IPS-NIHi11 (cell line): ENCODE measurements at regions not wholly inside any gene's neighbourhood (a gene's known extent, or its start where the extent isn't known, plus 50 kb on each side); places are given as distances from the start of the nearest gene placed in this dataset.
"Not testable (repeated sequence)": the region's sequence is repeated elsewhere in the genome, so short reads cannot be mapped to it uniquely, and the experiment has no call there.

Experiments
- DNase-seq: peaks from one replicate; pipeline ENCODE4 v3.0.0; 2012; ENCODE audit warnings: mixed read lengths, low spot score

DNA sequence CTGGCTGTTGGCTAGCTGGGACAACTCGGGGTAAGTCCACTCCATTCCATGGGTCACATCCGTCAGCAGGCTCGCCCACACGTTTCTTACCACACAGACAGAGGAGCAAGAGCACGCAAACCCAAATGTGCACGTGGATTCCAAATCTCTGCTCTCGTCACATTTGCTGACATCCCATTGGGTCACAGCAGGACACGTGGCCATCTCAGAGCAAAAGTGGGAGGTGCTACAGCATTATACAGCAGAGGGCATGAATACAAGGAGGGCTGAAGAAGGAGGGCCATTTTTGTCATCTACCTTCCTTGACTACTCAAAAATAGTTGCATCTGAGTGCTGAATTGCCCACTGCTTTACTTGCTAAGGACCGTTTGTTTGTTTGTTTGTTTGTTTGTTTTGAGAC, 84.7 kb downstream of the RBBP6 start:
- no peak for DNase-seq

DNA sequence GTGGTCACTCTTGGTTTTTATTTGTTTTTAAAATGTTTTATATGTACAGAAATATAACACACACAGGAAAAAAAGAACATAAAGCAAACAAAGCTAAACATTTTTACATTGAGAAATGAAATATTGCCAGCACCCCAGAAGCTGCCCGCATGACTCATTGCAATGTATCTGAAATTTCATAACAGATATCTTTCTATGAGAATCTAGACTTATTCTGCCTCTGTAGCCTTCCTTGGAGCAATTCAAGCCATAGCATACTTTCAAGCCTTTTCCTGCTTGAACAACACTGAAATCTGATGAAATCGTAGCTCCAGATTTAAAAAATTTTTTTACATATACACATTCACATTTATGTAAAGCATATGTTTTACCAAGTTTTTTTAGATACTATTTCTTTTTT, 86.9 kb downstream of the RBBP6 start:
- DNase-seq, result no peak

DNA sequence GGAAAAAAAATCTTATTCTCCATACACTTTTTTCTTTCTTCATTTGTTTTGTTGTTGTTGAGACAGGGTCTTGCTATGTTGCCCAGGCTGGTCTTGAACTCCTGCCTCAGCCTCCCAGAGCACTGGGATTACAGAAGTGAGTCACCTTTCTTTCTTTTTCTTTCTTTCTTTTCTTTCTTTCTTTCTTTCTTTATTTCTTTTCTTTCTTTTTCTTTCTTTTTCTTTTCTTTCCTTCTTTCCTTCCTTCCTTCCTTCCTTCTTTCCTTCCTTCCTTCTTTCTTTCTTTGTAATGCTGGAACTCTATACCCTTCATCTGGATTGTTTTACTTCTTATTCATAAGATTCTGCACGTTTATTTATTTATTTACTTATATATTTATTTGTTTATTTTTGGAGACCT, 94.5 kb upstream of the TNRC6A start:
- DNase-seq, result no peak

DNA sequence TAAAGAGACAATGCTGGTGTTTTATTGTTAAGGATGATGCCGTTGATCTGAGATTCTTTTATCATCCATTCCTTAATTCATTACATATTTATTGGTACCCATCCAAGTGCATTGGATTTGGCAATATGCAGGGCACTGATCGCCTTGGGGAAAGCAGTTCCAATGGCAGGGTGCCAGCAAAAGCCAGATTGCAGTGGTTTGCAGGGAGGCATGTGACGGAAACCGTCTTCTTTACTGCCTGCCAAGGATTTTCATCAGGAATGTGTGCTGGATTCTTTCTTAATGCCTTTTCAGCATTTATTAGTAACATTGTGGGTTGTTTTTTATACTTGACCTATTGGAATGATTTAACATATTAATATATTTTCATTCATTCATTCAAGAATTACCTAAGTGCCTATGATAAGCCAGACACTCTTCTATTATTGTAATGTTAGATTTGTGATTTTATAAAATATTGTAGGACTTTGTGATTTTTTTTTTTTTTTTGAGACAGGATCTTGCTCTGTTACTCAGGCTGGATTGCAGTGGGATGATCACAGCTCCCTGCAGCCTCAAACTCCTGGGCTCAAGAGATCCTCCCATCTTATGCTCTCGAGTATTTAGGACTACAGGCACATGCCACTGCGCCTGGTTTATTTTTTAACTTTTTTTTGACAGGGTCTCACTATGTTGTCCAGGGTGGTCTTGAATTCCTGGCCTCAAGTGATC, 93.4 kb upstream of the TNRC6A start:
- DNase-seq, result no peak

DNA sequence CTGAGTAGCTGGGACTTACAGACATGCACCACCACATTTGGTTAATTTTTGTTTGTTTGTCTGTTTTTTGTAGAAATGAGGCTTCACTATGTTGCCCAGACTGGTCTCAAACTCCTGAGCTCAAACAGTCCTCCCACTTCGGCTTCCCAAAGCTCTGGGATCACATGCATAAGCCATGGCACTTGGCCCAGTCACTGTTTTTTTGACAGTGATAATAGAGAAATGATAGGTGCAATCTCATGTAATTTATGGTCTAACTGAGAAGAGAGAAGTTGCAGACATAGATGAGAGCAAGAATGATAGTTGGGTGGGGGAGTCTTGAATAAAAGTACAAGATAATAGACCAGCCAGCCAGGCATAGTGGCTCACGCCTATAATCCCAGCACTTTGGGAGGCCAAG, 89.7 kb upstream of the TNRC6A start:
- no peak for DNase-seq

DNA sequence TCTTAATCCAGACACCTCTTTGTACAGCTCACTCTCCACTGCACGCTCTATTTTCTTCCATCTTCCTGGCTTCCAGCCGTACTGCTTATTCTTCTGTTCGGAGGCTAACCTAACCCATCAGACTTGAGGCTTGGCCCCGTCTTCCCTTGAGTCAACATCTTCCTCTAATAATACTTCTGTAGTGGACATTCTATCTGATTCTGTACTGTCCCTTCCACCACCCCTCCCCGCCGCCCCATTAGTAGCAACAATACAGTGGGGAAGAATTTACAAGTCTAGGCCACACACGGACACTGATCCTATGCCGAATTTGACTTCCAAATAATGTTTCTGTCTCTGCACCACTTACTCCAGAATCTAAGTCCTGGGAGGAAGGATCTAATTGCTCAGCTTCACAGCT, 86.0 kb upstream of the TNRC6A start:
- no peak for DNase-seq

DNA sequence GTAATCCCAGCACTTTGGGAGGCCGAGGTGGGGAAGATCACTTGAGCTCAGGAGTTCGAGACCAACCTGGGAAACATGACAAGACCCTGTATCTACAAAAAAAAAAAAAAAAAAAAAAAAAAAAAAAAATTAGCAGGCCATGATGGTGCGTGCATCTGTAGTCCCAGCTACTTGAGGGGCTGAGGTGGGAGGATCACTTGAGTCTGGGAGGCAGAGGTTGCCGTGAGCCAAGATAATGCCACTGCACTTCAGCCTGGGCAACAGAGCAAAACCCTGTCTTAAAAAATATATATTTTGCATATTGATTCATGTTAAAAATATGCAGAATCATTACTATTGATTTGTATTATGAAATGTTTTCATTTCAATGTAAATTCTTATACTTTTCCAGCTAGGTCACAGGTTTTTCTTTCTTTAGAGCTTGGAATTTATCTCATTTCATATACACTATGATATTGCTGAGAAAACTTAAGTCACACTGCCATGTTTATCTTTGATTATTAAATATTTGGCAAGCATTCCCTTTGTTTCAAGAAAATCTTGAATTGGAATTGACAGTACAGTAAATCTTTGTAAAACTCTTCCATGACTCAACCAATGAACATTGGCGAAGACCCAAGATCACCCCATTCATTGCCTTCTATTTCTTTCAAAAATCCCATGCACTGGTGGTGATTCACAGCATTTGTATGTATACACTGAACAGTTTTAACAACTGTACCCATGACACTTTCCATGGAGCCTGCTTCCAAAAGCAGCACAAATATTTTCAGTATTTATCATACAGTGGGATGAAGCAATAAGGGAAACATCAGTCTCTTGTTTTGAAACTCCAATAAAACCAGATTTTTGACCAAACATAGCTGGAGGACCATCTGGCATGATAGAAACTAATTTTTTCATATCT, 83.5 kb upstream of the TNRC6A start:
- no peak for DNase-seq

DNA sequence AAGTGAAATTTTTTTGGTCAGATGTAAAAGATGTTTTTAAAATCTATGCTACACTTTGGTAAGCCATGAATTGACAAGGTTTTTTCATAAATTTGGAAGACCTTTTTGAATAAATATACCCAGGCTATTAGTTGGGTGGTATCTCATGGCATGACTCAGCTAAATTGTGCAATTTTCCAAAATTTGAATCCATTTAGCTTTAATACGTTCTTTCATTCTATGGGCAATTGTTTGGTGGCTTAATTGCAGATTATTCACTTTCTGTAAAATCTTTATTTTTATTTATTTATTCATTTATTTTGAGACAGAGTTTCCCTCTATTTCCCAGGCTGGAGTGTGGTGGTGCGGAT, 82.8 kb upstream of the TNRC6A start:
- no peak for DNase-seq

DNA sequence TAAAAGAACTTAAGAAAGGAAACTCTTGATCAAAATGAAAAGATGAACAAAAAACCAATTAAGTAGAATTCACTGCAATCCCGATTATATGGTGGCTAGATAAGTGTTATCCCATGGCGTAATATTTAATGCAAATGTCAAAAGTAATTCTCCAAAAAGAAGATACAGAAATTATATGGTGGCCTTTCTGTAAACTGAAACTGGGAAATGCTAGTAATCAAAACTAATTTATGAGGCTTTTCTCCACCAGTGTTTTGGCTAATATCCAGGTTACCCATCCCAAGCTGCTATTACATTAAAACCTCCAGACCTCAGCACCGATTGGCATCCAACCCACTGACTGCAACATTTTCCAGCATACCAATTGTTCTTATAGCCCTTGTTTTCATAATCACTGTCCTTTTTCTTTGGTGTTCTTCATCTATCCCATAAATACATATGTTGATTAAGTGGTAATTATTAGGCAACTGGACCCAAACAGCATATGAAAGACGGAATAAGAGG, 77.2 kb upstream of the TNRC6A start:
- no peak for DNase-seq

DNA sequence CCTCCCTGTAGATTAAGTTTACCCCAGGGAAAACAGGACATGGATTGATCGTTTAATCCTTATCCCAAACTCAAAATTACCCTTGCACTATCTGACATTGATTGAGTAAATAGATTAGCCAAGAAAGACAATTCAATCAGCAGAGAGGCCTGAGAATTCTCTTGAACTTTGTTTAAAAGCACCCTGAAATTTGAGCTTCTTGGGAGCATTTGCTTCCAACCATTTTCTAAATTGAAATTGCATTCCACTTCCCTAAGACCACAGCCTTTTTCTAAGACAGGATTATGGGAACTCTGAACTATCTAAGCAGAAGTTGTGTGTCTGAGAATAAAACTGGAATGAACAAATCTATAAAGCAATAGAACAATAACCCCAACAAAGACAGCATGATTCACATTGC, 76.6 kb upstream of the TNRC6A start:
- no peak for DNase-seq

DNA sequence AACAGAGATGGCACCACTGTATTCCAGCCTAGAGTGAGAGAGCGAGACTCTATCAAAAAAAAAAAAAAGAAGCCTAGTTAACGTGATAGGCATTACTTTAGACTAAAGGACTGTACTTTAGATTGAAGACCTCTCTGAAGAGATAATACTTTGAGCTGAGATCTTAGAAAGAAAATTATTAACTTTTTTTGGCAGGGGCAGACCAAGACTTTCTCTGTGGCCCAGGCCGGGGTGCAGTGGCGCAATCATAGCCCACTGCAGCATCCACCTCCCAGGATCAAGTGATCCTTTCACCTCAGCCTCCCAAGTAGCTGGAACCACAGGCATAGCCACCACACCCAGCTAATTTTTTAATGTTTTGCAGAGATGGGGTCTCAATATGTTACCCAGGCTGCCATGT, 75.7 kb upstream of the TNRC6A start:
- DNase-seq, result no peak

DNA sequence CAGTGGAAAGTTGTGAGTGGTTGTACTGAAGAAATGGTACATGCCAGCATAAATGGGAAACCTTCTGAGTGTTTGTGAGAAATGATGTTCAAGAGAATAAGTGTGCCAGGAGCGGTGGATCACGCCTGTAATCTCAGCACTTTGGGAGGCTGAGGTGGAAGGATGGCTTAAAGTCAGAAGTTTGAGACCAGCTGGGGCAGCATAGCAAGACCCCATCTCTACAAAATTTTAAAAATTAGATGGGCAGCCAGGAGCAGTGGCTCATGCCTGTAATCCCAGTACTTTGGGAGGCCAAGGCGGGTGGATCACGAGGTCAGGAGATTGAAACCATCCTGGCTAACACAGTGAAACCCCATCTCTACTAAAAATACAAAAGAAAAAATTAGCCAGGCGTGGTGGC, 63.5 kb upstream of the TNRC6A start:
- DNase-seq, result not testable (repeated sequence)

DNA sequence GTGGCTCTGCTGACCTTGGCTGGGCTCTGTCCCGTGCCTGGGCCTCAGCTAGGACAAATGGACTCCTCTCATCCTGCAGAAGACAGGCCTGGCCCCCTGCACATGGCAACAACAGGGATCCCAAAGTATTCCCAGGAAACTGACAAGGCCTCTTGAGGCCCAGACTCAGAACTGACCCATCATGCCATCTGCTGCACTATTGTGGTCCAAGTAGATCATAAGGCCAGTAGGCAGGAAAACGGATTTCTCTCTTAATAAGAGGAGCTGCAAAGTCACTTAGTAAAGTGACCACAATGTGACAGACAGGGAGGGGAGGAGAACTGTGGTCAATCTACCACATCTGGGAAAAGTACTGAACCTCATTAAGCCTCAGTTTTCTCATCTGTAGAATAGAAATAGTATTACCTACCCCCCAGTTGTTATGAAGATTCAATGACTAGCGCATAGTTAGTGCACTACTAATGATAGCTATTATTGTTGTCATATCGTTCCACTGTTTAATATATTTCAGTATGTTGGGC, 62.1 kb upstream of the TNRC6A start:
- DNase-seq, result no peak

DNA sequence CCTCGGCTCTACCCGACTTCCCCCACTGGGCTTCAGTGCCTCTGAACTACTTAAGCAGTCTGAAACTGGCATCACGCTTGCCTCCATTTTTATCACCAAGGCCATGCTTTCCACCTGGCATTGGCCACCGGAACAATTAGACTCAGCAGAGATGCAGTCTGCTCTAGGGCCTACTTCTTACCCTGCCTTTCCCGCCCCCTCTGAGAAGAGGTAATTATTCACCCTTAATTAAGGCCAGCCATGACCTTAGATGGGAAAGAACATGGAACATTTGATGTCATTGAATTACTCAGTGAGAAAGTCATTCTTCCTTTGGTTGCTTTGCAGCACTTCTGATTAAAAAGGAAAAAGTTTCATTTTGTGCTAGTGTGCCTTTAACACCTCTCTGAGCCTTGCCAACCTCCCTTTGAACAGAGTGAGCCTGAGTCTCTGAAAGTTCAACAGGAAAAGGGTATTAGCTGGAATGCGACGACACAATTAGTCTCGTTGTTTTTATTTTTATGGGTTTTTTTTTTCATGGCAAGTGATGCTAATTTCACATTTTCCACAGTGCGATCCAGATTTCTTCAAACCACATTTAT, 60.9 kb upstream of the TNRC6A start:
- no peak for DNase-seq

DNA sequence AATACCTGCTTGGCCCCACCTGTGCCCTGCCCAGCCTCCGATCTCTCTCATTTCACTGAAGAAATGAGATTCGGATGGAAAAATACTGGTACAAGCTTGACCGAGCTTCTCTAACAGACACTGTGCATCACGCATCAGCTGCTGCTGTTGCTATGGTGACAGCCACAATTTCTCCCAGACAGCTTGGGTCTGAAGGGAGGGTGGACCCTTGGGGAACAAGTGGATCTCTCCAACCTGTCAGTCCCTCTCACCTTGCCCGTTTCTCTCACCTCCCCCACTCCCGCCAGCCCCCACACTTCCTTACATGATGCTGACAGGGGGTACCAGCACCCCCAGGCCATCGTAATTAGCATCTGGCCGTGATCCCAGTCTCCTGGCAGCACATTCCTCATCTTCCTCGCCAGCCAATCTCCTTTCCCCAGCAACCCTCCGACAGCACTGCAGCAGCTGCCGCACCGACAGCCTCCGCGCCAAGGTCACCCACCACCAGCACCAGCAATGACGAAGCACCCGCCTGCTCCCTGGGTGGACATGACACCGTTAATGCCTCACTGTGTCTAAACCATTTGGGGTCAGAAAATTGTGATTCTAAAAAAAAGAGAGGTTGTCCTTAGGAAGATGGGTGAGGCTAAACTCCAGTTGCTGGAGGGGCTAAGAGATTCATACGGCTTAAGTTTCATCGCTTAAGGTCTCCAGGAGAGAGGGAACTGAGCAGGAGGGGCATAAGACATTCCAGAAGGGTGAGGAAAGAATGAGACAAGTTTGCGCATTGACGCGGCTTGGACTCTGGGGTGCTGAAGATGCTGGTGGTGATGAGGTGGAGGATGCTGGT, 58.6 kb upstream of the TNRC6A start:
- peak; percentile 67 for DNase-seq

DNA sequence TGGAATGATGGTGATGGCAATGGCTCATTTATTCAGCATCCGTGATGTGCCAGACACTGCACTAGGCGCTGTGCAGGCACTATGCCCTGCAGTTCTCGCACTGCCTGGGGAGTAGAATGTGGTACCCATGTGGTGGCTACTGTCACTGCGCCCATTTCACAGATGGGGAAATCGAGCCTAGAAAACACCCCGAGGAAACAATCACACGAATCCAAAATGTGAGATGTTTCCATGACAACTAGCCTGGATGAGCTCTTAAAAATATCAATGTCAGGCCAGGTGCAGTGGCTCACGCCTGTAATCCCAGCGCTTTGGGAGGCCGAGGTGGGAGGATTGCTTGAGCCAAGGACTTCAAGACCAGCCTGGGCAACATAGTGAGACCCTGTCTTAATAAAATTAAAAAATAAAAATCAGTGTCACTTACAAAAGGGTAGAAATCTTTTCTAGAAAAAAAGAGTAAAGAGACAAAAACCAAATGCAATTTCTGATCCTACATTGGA, 57.9 kb upstream of the TNRC6A start:
- DNase-seq, result no peak

DNA sequence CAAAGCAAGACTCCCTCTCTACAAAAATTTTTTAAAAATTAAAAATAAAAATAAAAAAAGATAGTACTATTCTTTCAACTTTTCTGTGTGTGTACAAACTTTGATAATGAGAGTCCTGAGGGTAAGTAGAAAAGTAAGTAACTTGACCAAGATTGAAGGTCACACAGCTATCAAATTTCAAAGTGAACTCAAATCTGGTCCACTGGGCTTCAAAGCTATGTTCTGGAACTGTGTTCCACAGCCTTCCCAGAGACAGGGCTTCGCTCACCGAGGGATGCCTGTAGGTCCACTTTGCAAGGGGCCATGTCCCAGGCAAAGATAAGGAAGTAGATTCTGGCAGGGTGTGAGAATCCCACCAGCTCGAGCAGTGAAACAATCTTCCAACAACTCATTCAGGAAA, 56.3 kb upstream of the TNRC6A start:
- DNase-seq, result no peak

DNA sequence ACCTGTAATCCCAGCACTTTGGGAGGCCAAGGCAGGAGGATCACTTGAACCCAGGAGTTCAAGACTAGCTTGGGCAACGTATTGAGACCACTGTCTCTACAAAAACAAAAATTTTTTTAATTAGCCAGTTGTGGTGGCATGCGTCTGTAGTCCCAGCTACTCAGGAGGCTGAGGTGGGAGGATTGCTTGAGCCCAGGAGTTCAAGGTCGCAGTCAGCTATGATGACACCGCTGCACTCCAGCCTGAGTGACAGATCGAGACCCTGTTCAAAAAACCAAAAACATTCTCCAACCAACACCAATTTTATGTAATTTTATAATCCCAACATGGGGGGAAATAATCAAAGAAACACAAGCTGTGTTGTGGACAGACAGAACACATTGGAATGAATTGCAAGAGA, 54.6 kb upstream of the TNRC6A start:
- DNase-seq, result no peak

DNA sequence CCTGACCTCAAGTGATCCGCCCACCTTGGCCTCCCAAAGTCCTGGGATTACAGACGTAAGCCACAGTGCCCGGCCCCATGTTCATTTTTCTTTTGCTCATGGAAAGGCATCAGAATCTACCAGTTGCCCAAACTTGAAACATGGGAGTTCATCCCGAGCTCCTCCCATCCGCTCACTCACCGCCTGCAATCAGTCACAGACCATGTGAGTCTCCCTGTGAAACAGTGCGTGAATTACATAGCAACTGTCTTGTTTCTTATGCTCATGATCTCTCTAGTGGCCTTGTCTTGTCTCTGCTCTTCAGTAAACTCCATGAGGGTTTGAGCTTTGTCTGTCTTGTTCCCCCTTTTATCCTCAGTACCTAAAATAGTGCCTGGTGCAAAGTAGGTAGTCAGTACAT, 52.1 kb upstream of the TNRC6A start:
- no peak for DNase-seq
